MM.1S (cell line): ENCODE measurements at regions not wholly inside any gene's neighbourhood (a gene's known extent, or its start where the extent isn't known, plus 50 kb on each side); places are given as distances from the start of the nearest gene placed in this dataset.

Experiments
- EZH2 ChIP-seq: fragments of 300-600 bp; sonication (generic); optimal IDR thresholded peaks from 2 replicates; pipeline ENCODE3; 2017; ENCODE audit warnings: low read depth, mild to moderate bottlenecking, antibody characterized with exemption, low read length, mixed read lengths
- TF ChIP-seq, protein P1 (sequence below): fragments of 300-600 bp; sonication (generic); IDR thresholded peaks from 2 replicates; pipeline ENCODE4 v1.5.1; 2016; ENCODE audit warnings: antibody characterized with exemption, low read length, mixed read lengths

DNA sequence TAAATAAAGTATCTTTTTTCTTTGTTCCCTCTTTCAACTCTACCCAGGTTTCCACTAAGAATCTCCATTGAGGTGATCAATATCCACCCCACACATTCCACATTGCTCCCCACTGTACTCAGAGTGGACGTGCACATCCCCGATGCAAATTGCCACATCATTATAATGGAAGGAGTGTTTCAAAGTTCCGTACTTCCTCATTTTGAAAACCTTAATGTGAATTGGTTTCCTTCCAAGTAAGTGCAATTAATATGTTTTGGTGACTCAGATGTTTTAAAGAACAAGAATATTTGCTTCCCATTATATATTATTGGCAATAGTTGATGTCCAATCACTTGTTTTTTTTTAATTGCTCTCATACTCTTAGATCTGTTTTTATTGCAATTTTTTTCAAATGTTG, 463.6 kb downstream of the HACE1 start:
- TF ChIP-seq, protein P1, sequence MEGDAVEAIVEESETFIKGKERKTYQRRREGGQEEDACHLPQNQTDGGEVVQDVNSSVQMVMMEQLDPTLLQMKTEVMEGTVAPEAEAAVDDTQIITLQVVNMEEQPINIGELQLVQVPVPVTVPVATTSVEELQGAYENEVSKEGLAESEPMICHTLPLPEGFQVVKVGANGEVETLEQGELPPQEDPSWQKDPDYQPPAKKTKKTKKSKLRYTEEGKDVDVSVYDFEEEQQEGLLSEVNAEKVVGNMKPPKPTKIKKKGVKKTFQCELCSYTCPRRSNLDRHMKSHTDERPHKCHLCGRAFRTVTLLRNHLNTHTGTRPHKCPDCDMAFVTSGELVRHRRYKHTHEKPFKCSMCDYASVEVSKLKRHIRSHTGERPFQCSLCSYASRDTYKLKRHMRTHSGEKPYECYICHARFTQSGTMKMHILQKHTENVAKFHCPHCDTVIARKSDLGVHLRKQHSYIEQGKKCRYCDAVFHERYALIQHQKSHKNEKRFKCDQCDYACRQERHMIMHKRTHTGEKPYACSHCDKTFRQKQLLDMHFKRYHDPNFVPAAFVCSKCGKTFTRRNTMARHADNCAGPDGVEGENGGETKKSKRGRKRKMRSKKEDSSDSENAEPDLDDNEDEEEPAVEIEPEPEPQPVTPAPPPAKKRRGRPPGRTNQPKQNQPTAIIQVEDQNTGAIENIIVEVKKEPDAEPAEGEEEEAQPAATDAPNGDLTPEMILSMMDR = no peak
- TF ChIP-seq EZH2 = no peak
